Transverse colon (tissue), 4 donors: ENCODE measurements at regions not wholly inside any gene's neighbourhood (a gene's known extent, or its start where the extent isn't known, plus 50 kb on each side); places are given as distances from the start of the nearest gene placed in this dataset.

Source experiments
- DNase-seq: peaks from one replicate; pipeline ENCODE4 v3.0.0-alpha.2; 2019
- H3K27ac ChIP-seq, 4 donors: fragments of 200-600 bp; sonication (generic); 2 replicates each; pipeline ENCODE4 v1.5.1; 2016 to 2018; ENCODE audit warnings: inconsistent platforms in 4 of 4
- H3K27me3 ChIP-seq: fragments of 200-600 bp; sonication (generic); 2 replicates; pipeline ENCODE4 v1.5.1; 2017; ENCODE audit warnings: inconsistent platforms
- H3K36me3 ChIP-seq, 4 donors: fragments of 200-600 bp; sonication (generic); 2 replicates each; pipeline ENCODE4 v1.5.1; 2017 to 2019; ENCODE audit warnings: inconsistent platforms in 4 of 4
- H3K4me1 ChIP-seq, 4 donors: fragments of 200-600 bp; sonication (generic); 2 replicates each; pipeline ENCODE4 v1.5.1; 2017 to 2020; ENCODE audit warnings: inconsistent platforms in 4 of 4
- H3K4me3 ChIP-seq, 4 donors: fragments of 200-600 bp; sonication (generic); 1 replicate in 1 of 4; 2 replicates in 3 of 4; pipeline versions ENCODE4 v1.5.1 to v1.6.1; 2017 to 2019; ENCODE audit warnings: inconsistent platforms in 4 of 4
- H3K9me3 ChIP-seq, 2 donors: fragments of 200-600 bp; sonication (generic); 2 replicates each; pipeline ENCODE4 v1.5.1; 2017 to 2019; ENCODE audit warnings: inconsistent platforms in 2 of 2
- CTCF ChIP-seq, 5 experiments: fragments of 200-600 bp in 3 of 5; fragments of 450-650 bp in 2 of 5; sonication (generic) in 3 of 5; IDR thresholded peaks; 1 replicate in 2 of 5; 2 replicates in 3 of 5; pipeline ENCODE4 v1.5.1; 2016 to 2017; ENCODE audit warnings: antibody characterized with exemption in 5 of 5, inconsistent platforms in 3 of 5, mild to moderate bottlenecking in 2 of 5, moderate library complexity in 1 of 5
- EP300 ChIP-seq: sonication (generic); formaldehyde crosslinking; IDR thresholded peaks from one replicate; pipeline ENCODE4 v1.6.1; 2017; ENCODE audit warnings: antibody characterized with exemption, low read depth
- POLR2A ChIP-seq: fragments of 450-650 bp; IDR thresholded peaks from one replicate; pipeline ENCODE4 v1.6.1; 2016; ENCODE audit warnings: antibody characterized with exemption, mild to moderate bottlenecking, moderate library complexity
- POLR2AphosphoS5 ChIP-seq, 3 donors: sonication (generic); formaldehyde crosslinking; IDR thresholded peaks; one replicate each; pipeline ENCODE4 v1.6.1; 2016; ENCODE audit warnings: antibody characterized with exemption in 3 of 3
- WGBS, 2 donors: methylation state at CpG; one replicate each; pipeline ENCODE4 v1.1.5; 2018; ENCODE audit warnings: low coverage in 1 of 2; 5-methylcytosine and 5-hydroxymethylcytosine counted together
- in situ Hi-C, 4 donors: fragments of 200-750 bp; cut with MboI; loops; one replicate each; pipeline versions ENCODE4 v1.15.0 to v1.15.1; 2017; ENCODE audit warnings: low sequenced_read_pairs in 3 of 4, low pct_ligation_motif_present in 1 of 4, low pct_unique_long_range_greater_than_20kb in 1 of 4
- intact Hi-C: fragments of 100-400 bp; cut with DNase I; formaldehyde crosslinking; loops from one replicate; pipeline ENCODE4 v1.15.1; 2023; ENCODE audit warnings: low total_unique reads

GRCh38 chr2:236452238-236452637 is 117.4 kb upstream of the ACKR3 start:
- Histone ChIP-seq H3K4me1 (no peaks in the 10 kb centered on the region), H3K4me3 (no peak overlapping the region), H3K9me3 (no peaks in the 10 kb centered on the region), H3K36me3 (no peaks in the 10 kb centered on the region), H3K27ac (no peak overlapping the region), H3K27me3 (no peaks in the 10 kb centered on the region)
- TF ChIP-seq POLR2AphosphoS5 (IDR thresholded peaks at IDR 0.05) (no peak), EP300 (no peak), CTCF (IDR thresholded peaks at IDR 0.05) (no peak), POLR2A (no peak)
- intact Hi-C loops: no loop called here
- DNase-seq: no peak
- in situ Hi-C loops: no loop called here
- 67 to 100% methylated on average over 1 to 3 of the region's 3 CpGs for WGBS, 2 donors

- no peaks in the 10 kb centered on the region for H3K27me3 ChIP-seq
- H3K36me3 ChIP-seq: no peaks in the 10 kb centered on the region
- TF ChIP-seq POLR2A: no peak
- TF ChIP-seq POLR2AphosphoS5 (IDR thresholded peaks at IDR 0.05): no peak
- no peak for TF ChIP-seq EP300
- in situ Hi-C loops (no loop called here), intact Hi-C loops (no loop called here)
- 86 to 96% methylated on average over 9 to 10 of the region's 10 CpGs for WGBS, 2 donors
- no peaks in the 10 kb centered on the region for H3K9me3 ChIP-seq
- no peak overlapping the region for H3K27ac ChIP-seq
- no peaks in the 10 kb centered on the region for H3K4me1 ChIP-seq
- no peak for DNase-seq
- H3K4me3 ChIP-seq: no peak overlapping the region
Observed at GRCh38 chr2:236454076-236454475, 115.5 kb upstream of the ACKR3 start.

GRCh38 chr2:236459393-236459792 is 110.2 kb upstream of the ACKR3 start:
- Histone ChIP-seq H3K36me3 (no peaks in the 10 kb centered on the region), H3K27ac (no peak overlapping the region), H3K4me3 (no peak overlapping the region), H3K27me3 (no peaks in the 10 kb centered on the region), H3K4me1 (no peaks in the 10 kb centered on the region), H3K9me3 (no peaks in the 10 kb centered on the region)
- 92 to 93% methylated on average over 18 of the region's 18 CpGs for WGBS, 2 donors
- TF ChIP-seq CTCF (IDR thresholded peaks at IDR 0.05): no peak
- no peak for TF ChIP-seq POLR2AphosphoS5 (IDR thresholded peaks at IDR 0.05)
- TF ChIP-seq EP300: no peak
- no peak for TF ChIP-seq POLR2A
- in situ Hi-C loops (no loop called here), intact Hi-C loops (no loop called here)
- DNase-seq: no peak

GRCh38 chr2:236464140-236464539 is 105.5 kb upstream of the ACKR3 start:
- DNase-seq: no peak
- H3K27me3 ChIP-seq: no peaks in the 10 kb centered on the region
- TF ChIP-seq EP300 (no peak), CTCF (IDR thresholded peaks at IDR 0.05) (no peak), POLR2AphosphoS5 (IDR thresholded peaks at IDR 0.05) (no peak), POLR2A (no peak)
- H3K36me3 ChIP-seq: no peaks in the 10 kb centered on the region
- in situ Hi-C loops (no loop called here), intact Hi-C loops (no loop called here)
- WGBS, 2 donors: 82 to 89% methylated on average over 1 of the region's 1 CpG
- peaks cover 10 to 12% of the 10 kb centered on the region in 2 donors for H3K9me3 ChIP-seq
- H3K4me1 ChIP-seq: no peaks in the 10 kb centered on the region
- H3K4me3 ChIP-seq: no peak overlapping the region
- H3K27ac ChIP-seq: no peak overlapping the region
